ENCODE measurements at regions not wholly inside any gene's neighbourhood (a gene's known extent, or its start where the extent isn't known, plus 50 kb on each side); places are given as distances from the start of the nearest gene placed in this dataset.

DNA sequence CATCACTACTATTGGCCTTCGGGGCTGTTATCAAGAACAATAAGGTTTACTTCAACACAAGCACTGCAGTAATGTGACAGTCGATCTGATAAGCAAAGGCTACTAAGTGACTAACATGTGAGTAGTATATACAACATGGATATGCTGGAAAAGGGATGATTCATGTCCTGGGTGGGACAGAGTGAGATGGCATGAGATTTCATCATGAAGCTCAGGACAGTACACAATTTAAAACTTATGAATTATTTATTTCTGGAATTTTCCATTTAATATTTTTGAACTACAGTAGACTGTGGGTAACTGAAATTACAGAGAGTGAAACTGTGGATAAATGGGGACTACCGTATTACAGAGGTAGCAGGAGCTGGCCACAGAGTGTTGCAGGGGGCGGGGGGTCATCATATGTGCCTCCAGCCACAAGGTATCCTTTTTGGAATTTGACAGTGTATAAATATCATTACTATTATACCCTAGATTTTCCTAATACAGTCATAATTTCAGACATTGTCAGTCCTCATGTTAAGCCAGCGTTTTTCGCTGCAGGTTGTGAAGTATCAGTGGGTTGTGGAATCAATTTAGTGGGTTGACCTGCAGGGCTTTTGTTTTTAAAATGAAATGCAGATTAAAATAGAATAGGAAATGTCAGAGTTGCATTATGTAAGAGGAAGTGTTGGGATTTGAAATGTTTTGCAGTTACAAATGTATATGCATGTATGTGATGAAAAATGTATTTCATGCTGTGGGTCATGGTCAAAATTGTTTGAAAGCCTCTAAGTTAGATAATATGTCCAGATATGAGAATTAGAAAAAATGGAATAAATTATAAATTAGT, 148.0 kb upstream of the NUDT4 start:
- no peak for DNase-seq (ENCODE audit: low spot score)
- TF ChIP-seq POLR2AphosphoS5 (IDR thresholded peaks at IDR 0.05; ENCODE audit: low read depth): no peak
- no peak for TF ChIP-seq STAT1 (IDR thresholded peaks at IDR 0.05; ENCODE audit: unreplicated experiment)
- TF ChIP-seq EZH2 (IDR thresholded peaks at IDR 0.05; ENCODE audit: low read depth, unreplicated experiment): no peak
- no peak for TF ChIP-seq CREB1 (CRISPR knock-in tag; IDR thresholded peaks at IDR 0.05; ENCODE audit: low read depth)
- TF ChIP-seq, protein P1, sequence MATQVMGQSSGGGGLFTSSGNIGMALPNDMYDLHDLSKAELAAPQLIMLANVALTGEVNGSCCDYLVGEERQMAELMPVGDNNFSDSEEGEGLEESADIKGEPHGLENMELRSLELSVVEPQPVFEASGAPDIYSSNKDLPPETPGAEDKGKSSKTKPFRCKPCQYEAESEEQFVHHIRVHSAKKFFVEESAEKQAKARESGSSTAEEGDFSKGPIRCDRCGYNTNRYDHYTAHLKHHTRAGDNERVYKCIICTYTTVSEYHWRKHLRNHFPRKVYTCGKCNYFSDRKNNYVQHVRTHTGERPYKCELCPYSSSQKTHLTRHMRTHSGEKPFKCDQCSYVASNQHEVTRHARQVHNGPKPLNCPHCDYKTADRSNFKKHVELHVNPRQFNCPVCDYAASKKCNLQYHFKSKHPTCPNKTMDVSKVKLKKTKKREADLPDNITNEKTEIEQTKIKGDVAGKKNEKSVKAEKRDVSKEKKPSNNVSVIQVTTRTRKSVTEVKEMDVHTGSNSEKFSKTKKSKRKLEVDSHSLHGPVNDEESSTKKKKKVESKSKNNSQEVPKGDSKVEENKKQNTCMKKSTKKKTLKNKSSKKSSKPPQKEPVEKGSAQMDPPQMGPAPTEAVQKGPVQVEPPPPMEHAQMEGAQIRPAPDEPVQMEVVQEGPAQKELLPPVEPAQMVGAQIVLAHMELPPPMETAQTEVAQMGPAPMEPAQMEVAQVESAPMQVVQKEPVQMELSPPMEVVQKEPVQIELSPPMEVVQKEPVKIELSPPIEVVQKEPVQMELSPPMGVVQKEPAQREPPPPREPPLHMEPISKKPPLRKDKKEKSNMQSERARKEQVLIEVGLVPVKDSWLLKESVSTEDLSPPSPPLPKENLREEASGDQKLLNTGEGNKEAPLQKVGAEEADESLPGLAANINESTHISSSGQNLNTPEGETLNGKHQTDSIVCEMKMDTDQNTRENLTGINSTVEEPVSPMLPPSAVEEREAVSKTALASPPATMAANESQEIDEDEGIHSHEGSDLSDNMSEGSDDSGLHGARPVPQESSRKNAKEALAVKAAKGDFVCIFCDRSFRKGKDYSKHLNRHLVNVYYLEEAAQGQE (IDR thresholded peaks at IDR 0.05; ENCODE audit: unreplicated experiment): no peak
- TF ChIP-seq, protein P2, sequence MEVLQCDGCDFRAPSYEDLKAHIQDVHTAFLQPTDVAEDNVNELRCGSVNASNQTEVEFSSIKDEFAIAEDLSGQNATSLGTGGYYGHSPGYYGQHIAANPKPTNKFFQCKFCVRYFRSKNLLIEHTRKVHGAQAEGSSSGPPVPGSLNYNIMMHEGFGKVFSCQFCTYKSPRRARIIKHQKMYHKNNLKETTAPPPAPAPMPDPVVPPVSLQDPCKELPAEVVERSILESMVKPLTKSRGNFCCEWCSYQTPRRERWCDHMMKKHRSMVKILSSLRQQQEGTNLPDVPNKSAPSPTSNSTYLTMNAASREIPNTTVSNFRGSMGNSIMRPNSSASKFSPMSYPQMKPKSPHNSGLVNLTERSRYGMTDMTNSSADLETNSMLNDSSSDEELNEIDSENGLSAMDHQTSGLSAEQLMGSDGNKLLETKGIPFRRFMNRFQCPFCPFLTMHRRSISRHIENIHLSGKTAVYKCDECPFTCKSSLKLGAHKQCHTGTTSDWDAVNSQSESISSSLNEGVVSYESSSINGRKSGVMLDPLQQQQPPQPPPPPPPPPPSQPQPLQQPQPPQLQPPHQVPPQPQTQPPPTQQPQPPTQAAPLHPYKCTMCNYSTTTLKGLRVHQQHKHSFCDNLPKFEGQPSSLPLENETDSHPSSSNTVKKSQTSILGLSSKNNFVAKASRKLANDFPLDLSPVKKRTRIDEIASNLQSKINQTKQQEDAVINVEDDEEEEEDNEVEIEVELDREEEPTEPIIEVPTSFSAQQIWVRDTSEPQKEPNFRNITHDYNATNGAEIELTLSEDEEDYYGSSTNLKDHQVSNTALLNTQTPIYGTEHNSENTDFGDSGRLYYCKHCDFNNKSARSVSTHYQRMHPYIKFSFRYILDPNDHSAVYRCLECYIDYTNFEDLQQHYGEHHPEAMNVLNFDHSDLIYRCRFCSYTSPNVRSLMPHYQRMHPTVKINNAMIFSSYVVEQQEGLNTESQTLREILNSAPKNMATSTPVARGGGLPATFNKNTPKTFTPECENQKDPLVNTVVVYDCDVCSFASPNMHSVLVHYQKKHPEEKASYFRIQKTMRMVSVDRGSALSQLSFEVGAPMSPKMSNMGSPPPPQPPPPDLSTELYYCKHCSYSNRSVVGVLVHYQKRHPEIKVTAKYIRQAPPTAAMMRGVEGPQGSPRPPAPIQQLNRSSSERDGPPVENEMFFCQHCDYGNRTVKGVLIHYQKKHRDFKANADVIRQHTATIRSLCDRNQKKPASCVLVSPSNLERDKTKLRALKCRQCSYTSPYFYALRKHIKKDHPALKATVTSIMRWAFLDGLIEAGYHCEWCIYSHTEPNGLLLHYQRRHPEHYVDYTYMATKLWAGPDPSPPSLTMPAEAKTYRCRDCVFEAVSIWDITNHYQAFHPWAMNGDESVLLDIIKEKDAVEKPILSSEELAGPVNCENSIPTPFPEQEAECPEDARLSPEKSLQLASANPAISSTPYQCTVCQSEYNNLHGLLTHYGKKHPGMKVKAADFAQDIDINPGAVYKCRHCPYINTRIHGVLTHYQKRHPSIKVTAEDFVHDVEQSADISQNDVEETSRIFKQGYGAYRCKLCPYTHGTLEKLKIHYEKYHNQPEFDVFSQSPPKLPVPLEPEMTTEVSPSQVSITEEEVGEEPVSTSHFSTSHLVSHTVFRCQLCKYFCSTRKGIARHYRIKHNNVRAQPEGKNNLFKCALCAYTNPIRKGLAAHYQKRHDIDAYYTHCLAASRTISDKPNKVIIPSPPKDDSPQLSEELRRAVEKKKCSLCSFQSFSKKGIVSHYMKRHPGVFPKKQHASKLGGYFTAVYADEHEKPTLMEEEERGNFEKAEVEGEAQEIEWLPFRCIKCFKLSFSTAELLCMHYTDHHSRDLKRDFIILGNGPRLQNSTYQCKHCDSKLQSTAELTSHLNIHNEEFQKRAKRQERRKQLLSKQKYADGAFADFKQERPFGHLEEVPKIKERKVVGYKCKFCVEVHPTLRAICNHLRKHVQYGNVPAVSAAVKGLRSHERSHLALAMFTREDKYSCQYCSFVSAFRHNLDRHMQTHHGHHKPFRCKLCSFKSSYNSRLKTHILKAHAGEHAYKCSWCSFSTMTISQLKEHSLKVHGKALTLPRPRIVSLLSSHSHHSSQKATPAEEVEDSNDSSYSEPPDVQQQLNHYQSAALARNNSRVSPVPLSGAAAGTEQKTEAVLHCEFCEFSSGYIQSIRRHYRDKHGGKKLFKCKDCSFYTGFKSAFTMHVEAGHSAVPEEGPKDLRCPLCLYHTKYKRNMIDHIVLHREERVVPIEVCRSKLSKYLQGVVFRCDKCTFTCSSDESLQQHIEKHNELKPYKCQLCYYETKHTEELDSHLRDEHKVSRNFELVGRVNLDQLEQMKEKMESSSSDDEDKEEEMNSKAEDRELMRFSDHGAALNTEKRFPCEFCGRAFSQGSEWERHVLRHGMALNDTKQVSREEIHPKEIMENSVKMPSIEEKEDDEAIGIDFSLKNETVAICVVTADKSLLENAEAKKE (CRISPR knock-in tag; IDR thresholded peaks at IDR 0.05): no peak
- TF ChIP-seq JUNB (IDR thresholded peaks at IDR 0.05; ENCODE audit: unreplicated experiment): no peak
- no peak for TF ChIP-seq NANOG (IDR thresholded peaks at IDR 0.05; ENCODE audit: borderline replicate concordance)
- TF ChIP-seq, protein P3, sequence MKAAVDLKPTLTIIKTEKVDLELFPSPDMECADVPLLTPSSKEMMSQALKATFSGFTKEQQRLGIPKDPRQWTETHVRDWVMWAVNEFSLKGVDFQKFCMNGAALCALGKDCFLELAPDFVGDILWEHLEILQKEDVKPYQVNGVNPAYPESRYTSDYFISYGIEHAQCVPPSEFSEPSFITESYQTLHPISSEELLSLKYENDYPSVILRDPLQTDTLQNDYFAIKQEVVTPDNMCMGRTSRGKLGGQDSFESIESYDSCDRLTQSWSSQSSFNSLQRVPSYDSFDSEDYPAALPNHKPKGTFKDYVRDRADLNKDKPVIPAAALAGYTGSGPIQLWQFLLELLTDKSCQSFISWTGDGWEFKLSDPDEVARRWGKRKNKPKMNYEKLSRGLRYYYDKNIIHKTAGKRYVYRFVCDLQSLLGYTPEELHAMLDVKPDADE (IDR thresholded peaks at IDR 0.05): no peak
- no peak for TF ChIP-seq ZNF331 (CRISPR knock-in tag; IDR thresholded peaks at IDR 0.05; ENCODE audit: low read depth)
- no peak for TF ChIP-seq EZH2phosphoT487 (IDR thresholded peaks at IDR 0.05; ENCODE audit: unreplicated experiment)
- no peak for TF ChIP-seq ZNF114 (CRISPR knock-in tag; IDR thresholded peaks at IDR 0.05)
- TF ChIP-seq, protein P4, sequence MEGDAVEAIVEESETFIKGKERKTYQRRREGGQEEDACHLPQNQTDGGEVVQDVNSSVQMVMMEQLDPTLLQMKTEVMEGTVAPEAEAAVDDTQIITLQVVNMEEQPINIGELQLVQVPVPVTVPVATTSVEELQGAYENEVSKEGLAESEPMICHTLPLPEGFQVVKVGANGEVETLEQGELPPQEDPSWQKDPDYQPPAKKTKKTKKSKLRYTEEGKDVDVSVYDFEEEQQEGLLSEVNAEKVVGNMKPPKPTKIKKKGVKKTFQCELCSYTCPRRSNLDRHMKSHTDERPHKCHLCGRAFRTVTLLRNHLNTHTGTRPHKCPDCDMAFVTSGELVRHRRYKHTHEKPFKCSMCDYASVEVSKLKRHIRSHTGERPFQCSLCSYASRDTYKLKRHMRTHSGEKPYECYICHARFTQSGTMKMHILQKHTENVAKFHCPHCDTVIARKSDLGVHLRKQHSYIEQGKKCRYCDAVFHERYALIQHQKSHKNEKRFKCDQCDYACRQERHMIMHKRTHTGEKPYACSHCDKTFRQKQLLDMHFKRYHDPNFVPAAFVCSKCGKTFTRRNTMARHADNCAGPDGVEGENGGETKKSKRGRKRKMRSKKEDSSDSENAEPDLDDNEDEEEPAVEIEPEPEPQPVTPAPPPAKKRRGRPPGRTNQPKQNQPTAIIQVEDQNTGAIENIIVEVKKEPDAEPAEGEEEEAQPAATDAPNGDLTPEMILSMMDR (conservative IDR thresholded peaks at IDR 0.05; ENCODE audit: low read depth in 2 of 2): no peak

More for the DNA sequence above, 148.0 kb upstream of the NUDT4 start:
- H3K4me1 ChIP-seq (ENCODE audit: insufficient read depth): peaks cover 10% of the 10 kb centered on the region
- Mint-ChIP-seq H3K27ac (no peak overlapping the region), H3K4me3 (no peak overlapping the region), H3K27me3 (ENCODE audit: insufficient read depth, low read depth, poor library complexity) (peaks cover 2% of the 10 kb centered on the region), H3K36me3 (ENCODE audit: low read depth) (peaks cover 3% of the 10 kb centered on the region; the same call in 1 of the 3 replicates), H3K9me3 (peaks cover 12% of the 10 kb centered on the region; the same call in 2 of the 3 replicates), H3K4me1 (peaks cover 8% of the 10 kb centered on the region)
- H3K36me3 ChIP-seq (ENCODE audit: insufficient read depth): no peaks in the 10 kb centered on the region
- H2AFZ ChIP-seq: no peak overlapping the region
- no peak overlapping the region for H3K4me2 ChIP-seq
- no peak overlapping the region for H3K4me3 ChIP-seq
- 0 out of 2 replicates have a peak, but pooled peaks cover 8% of the 10 kb centered on the region for H3K9me2 ChIP-seq (ENCODE audit: insufficient read depth)
- H3F3A ChIP-seq (replicated peaks; ENCODE audit: low read depth): no peaks in the 10 kb centered on the region
- no peaks in the 10 kb centered on the region for H3K27me3 ChIP-seq (ENCODE audit: insufficient read depth)
- no peak for ATAC-seq
- H3K79me2 ChIP-seq (replicated peaks; ENCODE audit: insufficient read depth): no peaks in the 10 kb centered on the region
- H3K27ac ChIP-seq (ENCODE audit: low read depth): no peak overlapping the region
- no peaks in the 10 kb centered on the region for H4K20me1 ChIP-seq (replicated peaks; ENCODE audit: insufficient read depth)
